HEK293 (cell line): ENCODE measurements at regions not wholly inside any gene's neighbourhood (a gene's known extent, or its start where the extent isn't known, plus 50 kb on each side); places are given as distances from the start of the nearest gene placed in this dataset.

Experiments used
- CTCF ChIA-PET: fragments of 350-600 bp; formaldehyde crosslinking; extraction: SDS; loops from one replicate; lab custom pipeline; 2021; ENCODE audit warnings: antibody characterized with exemption; lab: Yijun Ruan, JAX
- POLR2A ChIA-PET: fragments of 300-600 bp; formaldehyde crosslinking; extraction: SDS; loops from one replicate; lab custom pipeline; 2020; ENCODE audit warnings: antibody characterized with exemption, inconsistent platforms; lab: Yijun Ruan, JAX
- H3K27ac ChIP-seq: fragments of 200-500 bp; sonication (Bioruptor generic); 2 replicates; pipeline ENCODE4 v1.5.1; 2014; ENCODE audit warnings: low read depth, low read length, control low read depth, inconsistent platforms; ENCODE audit errors: extremely low read depth
- H3K36me3 ChIP-seq, 2 experiments: fragments of 200-500 bp in 1 of 2; sonication (Bioruptor generic) in 1 of 2; 1 replicate in 1 of 2; 2 replicates in 1 of 2; pipeline ENCODE4 v1.5.1; 2014 to 2017; ENCODE audit warnings: inconsistent platforms in 2 of 2, low read length in 2 of 2; ENCODE audit not compliant: control insufficient read depth in 2 of 2, insufficient read depth in 1 of 2
- H3K4me1 ChIP-seq: fragments of 200-500 bp; sonication (Bioruptor generic); 2 replicates; pipeline ENCODE4 v1.5.1; 2014; ENCODE audit warnings: mild to moderate bottlenecking, low read length, inconsistent platforms; ENCODE audit not compliant: control insufficient read depth, insufficient read depth
- H3K4me3 ChIP-seq: 2 replicates; pipeline ENCODE4 v1.5.1; 2011; ENCODE audit warnings: low read depth, mild to moderate bottlenecking, control low read depth, low read length, moderate library complexity
- H3K9me3 ChIP-seq: fragments of 200-500 bp; sonication (Bioruptor generic); 2 replicates; pipeline ENCODE4 v1.5.1; 2014; ENCODE audit warnings: low read depth, low read length, inconsistent platforms; ENCODE audit not compliant: control insufficient read depth, insufficient read depth
- GFI1B ChIP-seq: fragments of 450-650 bp; formaldehyde crosslinking; IDR thresholded peaks from 2 replicates; pipeline ENCODE4 v1.5.1; 2016; ENCODE audit warnings: missing biosample characterization, missing genetic modification characterization
- GLI2 ChIP-seq: fragments of 450-650 bp; formaldehyde crosslinking; IDR thresholded peaks from 2 replicates; pipeline ENCODE4; 2017; ENCODE audit warnings: missing biosample characterization, missing genetic modification characterization, low read depth, borderline replicate concordance
- HOXC10 ChIP-seq: sonication (generic); formaldehyde crosslinking; IDR thresholded peaks from 2 replicates; pipeline ENCODE4 v1.8.1; 2023; ENCODE audit warnings: mild to moderate bottlenecking, missing genetic modification reagents
- IKZF3 ChIP-seq: fragments of 450-650 bp; IDR thresholded peaks from 2 replicates; pipeline ENCODE4 v1.5.0; 2018; ENCODE audit warnings: missing biosample characterization, mild to moderate bottlenecking, missing genetic modification characterization, moderate library complexity
- PRDM10 ChIP-seq: fragments of 450-650 bp; formaldehyde crosslinking; IDR thresholded peaks from 2 replicates; pipeline ENCODE4 v1.5.1; 2016; ENCODE audit warnings: missing biosample characterization, missing genetic modification characterization
- SCRT1 ChIP-seq: fragments of 450-650 bp; formaldehyde crosslinking; IDR thresholded peaks from 2 replicates; pipeline ENCODE4 v1.5.1; 2016; ENCODE audit warnings: missing biosample characterization, missing genetic modification characterization, borderline replicate concordance
- ZBTB7A ChIP-seq: fragments of 450-650 bp; formaldehyde crosslinking; IDR thresholded peaks from 2 replicates; pipeline ENCODE4 v1.5.1; 2016; ENCODE audit warnings: low read depth, missing biosample characterization, missing genetic modification characterization
- ZBTB8A ChIP-seq: fragments of 450-650 bp; formaldehyde crosslinking; IDR thresholded peaks from 2 replicates; pipeline ENCODE4 v1.5.1; 2016; ENCODE audit warnings: missing biosample characterization, missing genetic modification characterization
- ZIC2 ChIP-seq: fragments of 450-650 bp; formaldehyde crosslinking; IDR thresholded peaks from 2 replicates; pipeline ENCODE4 v1.5.1; 2016; ENCODE audit warnings: missing biosample characterization, missing genetic modification characterization
- ZNF10 ChIP-seq: fragments of 450-650 bp; formaldehyde crosslinking; IDR thresholded peaks from 2 replicates; pipeline ENCODE4 v1.5.1; 2017; ENCODE audit warnings: missing biosample characterization, missing genetic modification characterization
- ZNF175 ChIP-seq: fragments of 450-650 bp; formaldehyde crosslinking; IDR thresholded peaks from 2 replicates; pipeline ENCODE4 v1.5.1; 2016; ENCODE audit warnings: missing biosample characterization, missing genetic modification characterization
- ZNF202 ChIP-seq: fragments of 450-650 bp; formaldehyde crosslinking; IDR thresholded peaks from 2 replicates; pipeline ENCODE4 v1.5.1; 2016; ENCODE audit warnings: missing biosample characterization, missing genetic modification characterization, borderline replicate concordance
- ZNF366 ChIP-seq: fragments of 450-650 bp; formaldehyde crosslinking; conservative IDR thresholded peaks from 2 replicates; pipeline ENCODE4 v1.5.1; 2016; ENCODE audit warnings: missing biosample characterization, missing genetic modification characterization
- ZNF398 ChIP-seq: fragments of 450-650 bp; formaldehyde crosslinking; IDR thresholded peaks from 2 replicates; pipeline ENCODE4 v1.5.1; 2017; ENCODE audit warnings: missing biosample characterization, missing genetic modification characterization
- ZNF404 ChIP-seq: fragments of 450-650 bp; formaldehyde crosslinking; IDR thresholded peaks from 2 replicates; pipeline ENCODE4 v1.5.1; 2017; ENCODE audit warnings: missing biosample characterization, missing genetic modification characterization
- ZNF423 ChIP-seq: fragments of 450-650 bp; formaldehyde crosslinking; IDR thresholded peaks from 2 replicates; pipeline ENCODE4 v1.5.1; 2016; ENCODE audit warnings: missing biosample characterization, missing genetic modification characterization
- ZNF501 ChIP-seq: fragments of 450-650 bp; formaldehyde crosslinking; IDR thresholded peaks from 2 replicates; pipeline ENCODE4 v1.5.1; 2016; ENCODE audit warnings: missing biosample characterization, missing genetic modification characterization
- ZNF639 ChIP-seq: fragments of 450-650 bp; formaldehyde crosslinking; IDR thresholded peaks from 2 replicates; pipeline ENCODE4 v1.5.1; 2016; ENCODE audit warnings: missing biosample characterization, missing genetic modification characterization
- ZNF645 ChIP-seq: fragments of 450-650 bp; formaldehyde crosslinking; IDR thresholded peaks from 2 replicates; pipeline ENCODE4; 2016; ENCODE audit warnings: missing biosample characterization, missing genetic modification characterization
- ZNF660 ChIP-seq: fragments of 450-650 bp; IDR thresholded peaks from 2 replicates; pipeline ENCODE4 v1.5.1; 2018; ENCODE audit warnings: missing biosample characterization, mild to moderate bottlenecking, missing genetic modification characterization
- ZNF701 ChIP-seq: fragments of 450-650 bp; formaldehyde crosslinking; IDR thresholded peaks from 2 replicates; pipeline ENCODE4 v1.5.1; 2016; ENCODE audit warnings: missing biosample characterization, missing genetic modification characterization
- ZNF776 ChIP-seq: fragments of 450-650 bp; formaldehyde crosslinking; IDR thresholded peaks from 2 replicates; pipeline ENCODE4 v1.5.0; 2017; ENCODE audit warnings: missing biosample characterization, missing genetic modification characterization, borderline replicate concordance
- ZNF830 ChIP-seq: fragments of 450-650 bp; IDR thresholded peaks from 2 replicates; pipeline ENCODE4 v1.5.0; 2018; ENCODE audit warnings: missing biosample characterization, missing genetic modification characterization, low read depth, mild to moderate bottlenecking, moderate library complexity
- ZNF843 ChIP-seq: fragments of 450-650 bp; formaldehyde crosslinking; IDR thresholded peaks from 2 replicates; pipeline ENCODE4 v1.5.1; 2016; ENCODE audit warnings: missing biosample characterization, missing genetic modification characterization
- TF ChIP-seq, protein P1 (sequence below): fragments of 450-650 bp; formaldehyde crosslinking; IDR thresholded peaks from 2 replicates; pipeline ENCODE4 v1.5.1; 2016; ENCODE audit warnings: missing biosample characterization, missing genetic modification characterization

DNA sequence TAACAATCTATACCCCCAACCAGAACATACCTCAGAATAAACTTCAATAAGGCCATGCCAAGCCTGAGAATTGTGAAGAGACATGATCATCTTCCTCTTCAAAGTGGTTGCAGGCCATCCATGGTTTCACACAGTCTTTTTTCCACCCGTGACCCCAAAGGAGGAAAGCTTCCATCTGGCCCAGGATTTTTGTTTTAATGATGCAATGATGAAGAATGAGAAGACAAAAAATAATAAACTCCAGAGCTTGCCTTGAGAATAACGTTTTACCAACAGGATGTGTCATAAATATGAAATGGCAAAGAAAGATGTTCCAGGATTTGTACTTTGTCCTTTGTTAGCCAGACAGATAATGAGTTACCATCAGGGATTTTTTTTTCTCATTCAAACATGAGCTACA lies 201.9 kb downstream of the WNT5A start:
- TF ChIP-seq SCRT1 (no peak), ZNF776 (tag by site-specific recombination) (no peak), GFI1B (tag by site-specific recombination) (no peak), ZNF202 (tag by site-specific recombination) (no peak), GLI2 (no peak), ZNF10 (tag by site-specific recombination) (no peak), ZNF366 (no peak), ZNF701 (tag by site-specific recombination) (no peak), HOXC10 (no peak), ZNF639 (tag by site-specific recombination) (no peak), ZIC2 (tag by site-specific recombination) (no peak), ZBTB8A (tag by site-specific recombination) (no peak), ZNF404 (tag by site-specific recombination) (no peak), ZNF645 (tag by site-specific recombination) (no peak)
- TF ChIP-seq, protein P1, sequence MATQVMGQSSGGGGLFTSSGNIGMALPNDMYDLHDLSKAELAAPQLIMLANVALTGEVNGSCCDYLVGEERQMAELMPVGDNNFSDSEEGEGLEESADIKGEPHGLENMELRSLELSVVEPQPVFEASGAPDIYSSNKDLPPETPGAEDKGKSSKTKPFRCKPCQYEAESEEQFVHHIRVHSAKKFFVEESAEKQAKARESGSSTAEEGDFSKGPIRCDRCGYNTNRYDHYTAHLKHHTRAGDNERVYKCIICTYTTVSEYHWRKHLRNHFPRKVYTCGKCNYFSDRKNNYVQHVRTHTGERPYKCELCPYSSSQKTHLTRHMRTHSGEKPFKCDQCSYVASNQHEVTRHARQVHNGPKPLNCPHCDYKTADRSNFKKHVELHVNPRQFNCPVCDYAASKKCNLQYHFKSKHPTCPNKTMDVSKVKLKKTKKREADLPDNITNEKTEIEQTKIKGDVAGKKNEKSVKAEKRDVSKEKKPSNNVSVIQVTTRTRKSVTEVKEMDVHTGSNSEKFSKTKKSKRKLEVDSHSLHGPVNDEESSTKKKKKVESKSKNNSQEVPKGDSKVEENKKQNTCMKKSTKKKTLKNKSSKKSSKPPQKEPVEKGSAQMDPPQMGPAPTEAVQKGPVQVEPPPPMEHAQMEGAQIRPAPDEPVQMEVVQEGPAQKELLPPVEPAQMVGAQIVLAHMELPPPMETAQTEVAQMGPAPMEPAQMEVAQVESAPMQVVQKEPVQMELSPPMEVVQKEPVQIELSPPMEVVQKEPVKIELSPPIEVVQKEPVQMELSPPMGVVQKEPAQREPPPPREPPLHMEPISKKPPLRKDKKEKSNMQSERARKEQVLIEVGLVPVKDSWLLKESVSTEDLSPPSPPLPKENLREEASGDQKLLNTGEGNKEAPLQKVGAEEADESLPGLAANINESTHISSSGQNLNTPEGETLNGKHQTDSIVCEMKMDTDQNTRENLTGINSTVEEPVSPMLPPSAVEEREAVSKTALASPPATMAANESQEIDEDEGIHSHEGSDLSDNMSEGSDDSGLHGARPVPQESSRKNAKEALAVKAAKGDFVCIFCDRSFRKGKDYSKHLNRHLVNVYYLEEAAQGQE, result no peak
- TF ChIP-seq, all 188 proteins: peak for 0
- Histone ChIP-seq H3K9me3 (no peaks in the 10 kb centered on the region), H3K27ac (no peak overlapping the region), H3K36me3 (no peaks in the 10 kb centered on the region), H3K4me1 (no peaks in the 10 kb centered on the region), H3K4me3 (no peak overlapping the region)
- ChIA-PET POLR2A (no interaction called here), CTCF (no interaction called here)

DNA sequence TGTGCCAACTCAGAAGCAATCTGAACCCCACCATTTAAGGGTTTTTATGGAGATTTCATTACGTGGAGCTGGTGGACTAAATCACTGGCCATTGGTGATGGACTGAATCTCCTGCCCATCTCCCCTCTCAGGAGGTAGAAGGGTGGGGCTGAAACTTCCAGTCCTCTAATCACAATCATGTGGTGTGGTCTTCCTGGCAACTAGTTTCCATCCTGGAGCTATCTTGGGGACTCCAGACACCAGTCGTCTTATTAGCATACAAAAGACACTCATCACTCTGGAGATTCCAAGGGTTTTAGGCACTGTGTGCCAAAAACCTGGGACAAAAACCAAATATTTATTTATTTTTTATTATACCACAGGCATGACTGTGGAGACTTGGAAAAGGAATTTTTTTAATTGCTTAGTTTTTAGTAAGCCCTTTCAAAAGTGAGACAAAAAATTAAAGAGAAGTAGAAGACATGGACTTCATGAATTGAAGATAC lies 203.6 kb downstream of the WNT5A start:
- no peak overlapping the region for H3K4me3 ChIP-seq
- H3K4me1 ChIP-seq, result no peaks in the 10 kb centered on the region
- TF ChIP-seq ZNF843 (no peak), ZNF175 (no peak), ZNF423 (no peak), ZBTB7A (no peak), ZNF660 (tag by site-specific recombination) (no peak), ZNF501 (tag by site-specific recombination) (no peak), IKZF3 (tag by site-specific recombination) (no peak), ZBTB8A (tag by site-specific recombination) (no peak), PRDM10 (tag by site-specific recombination) (no peak), ZNF398 (no peak), ZNF830 (tag by site-specific recombination) (no peak)
- no peak overlapping the region for H3K27ac ChIP-seq
- H3K9me3 ChIP-seq, result no peaks in the 10 kb centered on the region
- POLR2A ChIA-PET, result no interaction called here
- CTCF ChIA-PET, result no interaction called here
- H3K36me3 ChIP-seq, result no peaks in the 10 kb centered on the region
